ENCODE measurements at regions not wholly inside any gene's neighbourhood (a gene's known extent, or its start where the extent isn't known, plus 50 kb on each side); places are given as distances from the start of the nearest gene placed in this dataset.

DNA sequence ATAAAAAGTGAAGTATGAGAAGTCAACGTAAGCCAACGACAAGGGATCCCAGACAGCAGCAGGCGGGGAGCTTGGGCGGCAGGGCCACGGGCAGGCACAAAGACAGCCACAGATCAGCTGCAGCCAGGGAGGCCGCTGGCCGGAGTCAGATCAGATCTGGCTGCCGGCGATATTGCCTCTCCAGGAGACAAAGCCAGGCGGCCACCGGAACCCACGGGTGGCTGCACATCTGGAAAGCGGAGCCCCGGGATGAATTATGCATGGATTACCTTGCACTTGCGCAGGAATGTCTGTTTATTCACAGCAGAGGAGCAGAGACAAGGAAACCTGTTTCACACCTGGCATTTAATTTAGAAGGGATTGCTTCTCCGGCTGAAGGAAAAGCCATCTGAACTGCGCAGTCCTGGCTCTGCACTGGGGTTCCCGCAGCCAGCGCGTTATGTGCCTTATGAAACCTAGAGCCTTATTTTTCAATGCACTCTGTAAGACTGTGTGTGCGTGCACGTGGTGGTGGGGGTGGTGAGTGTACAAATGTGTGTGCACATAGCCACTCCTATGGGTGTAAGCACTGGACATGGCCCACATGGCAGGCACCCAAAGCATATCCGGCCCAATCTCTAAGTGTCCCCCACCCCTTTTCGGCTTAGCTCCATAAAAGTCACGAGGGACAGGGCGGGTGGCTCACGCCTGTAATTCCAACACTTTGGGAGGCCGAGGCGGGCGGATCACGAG is 427.8 kb upstream of the MCTP2 start:
- TF ChIP-seq, protein P1, sequence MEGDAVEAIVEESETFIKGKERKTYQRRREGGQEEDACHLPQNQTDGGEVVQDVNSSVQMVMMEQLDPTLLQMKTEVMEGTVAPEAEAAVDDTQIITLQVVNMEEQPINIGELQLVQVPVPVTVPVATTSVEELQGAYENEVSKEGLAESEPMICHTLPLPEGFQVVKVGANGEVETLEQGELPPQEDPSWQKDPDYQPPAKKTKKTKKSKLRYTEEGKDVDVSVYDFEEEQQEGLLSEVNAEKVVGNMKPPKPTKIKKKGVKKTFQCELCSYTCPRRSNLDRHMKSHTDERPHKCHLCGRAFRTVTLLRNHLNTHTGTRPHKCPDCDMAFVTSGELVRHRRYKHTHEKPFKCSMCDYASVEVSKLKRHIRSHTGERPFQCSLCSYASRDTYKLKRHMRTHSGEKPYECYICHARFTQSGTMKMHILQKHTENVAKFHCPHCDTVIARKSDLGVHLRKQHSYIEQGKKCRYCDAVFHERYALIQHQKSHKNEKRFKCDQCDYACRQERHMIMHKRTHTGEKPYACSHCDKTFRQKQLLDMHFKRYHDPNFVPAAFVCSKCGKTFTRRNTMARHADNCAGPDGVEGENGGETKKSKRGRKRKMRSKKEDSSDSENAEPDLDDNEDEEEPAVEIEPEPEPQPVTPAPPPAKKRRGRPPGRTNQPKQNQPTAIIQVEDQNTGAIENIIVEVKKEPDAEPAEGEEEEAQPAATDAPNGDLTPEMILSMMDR (IDR thresholded peaks at IDR 0.05) = no peak
- no peak for TF ChIP-seq POLR2A (IDR thresholded peaks at IDR 0.05)
